ENCODE measurements at regions not wholly inside any gene's neighbourhood (a gene's known extent, or its start where the extent isn't known, plus 50 kb on each side); places are given as distances from the start of the nearest gene placed in this dataset.

DNA sequence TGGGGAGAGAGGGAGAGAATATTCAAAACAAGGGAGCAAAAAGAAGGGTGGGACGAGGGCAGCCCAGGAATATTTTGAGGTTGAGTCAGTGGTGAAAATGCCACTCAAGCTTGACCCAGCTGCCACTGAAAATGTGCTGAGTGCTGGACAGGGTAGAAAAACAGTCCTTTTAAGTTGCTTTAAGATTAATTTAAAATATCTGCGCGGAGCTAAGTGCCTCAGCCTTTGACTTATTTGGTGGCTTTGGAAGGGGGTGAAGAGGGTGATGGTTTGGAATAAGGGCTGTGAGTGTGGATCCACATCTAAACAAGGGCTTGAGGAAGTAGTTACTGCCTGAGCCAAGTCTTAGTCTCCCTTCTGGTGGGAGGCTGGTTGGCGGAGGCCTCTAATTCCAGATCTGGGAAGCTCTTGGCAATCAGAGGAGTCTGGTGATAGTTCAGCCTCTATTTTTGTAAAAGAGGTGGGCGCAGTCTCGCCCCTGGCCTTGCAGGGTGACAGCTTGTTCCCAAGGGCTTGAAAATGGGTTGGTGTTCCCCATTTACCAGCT is 280.8 kb upstream of the ROPN1 start:
- Histone ChIP-seq H3K9ac (ENCODE audit: low read length) (no peak overlapping the region), H3K9me3 (ENCODE audit: low read length) (no peaks in the 10 kb centered on the region)

DNA sequence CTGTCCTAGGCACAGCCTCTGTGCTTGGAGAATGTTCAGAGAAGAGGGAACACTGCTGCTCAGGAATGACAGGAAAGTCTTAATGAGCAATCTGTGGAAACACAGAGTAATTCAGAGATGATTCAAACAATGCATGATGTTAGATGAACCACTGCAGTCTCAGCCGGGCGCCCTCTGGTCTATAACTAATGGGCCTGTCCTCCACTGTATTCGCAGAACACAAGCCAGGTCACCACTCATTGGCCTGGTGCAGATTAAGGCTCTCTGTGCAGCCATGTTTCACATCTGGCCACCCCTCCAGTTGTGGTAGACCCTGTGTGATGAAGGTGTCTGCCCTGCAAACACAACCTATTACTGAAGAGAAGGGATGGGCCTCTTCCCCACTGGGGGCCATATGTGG is 281.7 kb upstream of the ROPN1 start:
- no peak overlapping the region for H3K4me3 ChIP-seq (ENCODE audit: low read depth in 1 of 2, low read length in 2 of 2)
- H3K4me1 ChIP-seq (ENCODE audit: insufficient read depth, low read length): peaks cover 27% of the 10 kb centered on the region
- H3K36me3 ChIP-seq (ENCODE audit: insufficient read depth, low read length): no peaks in the 10 kb centered on the region
- H3K9ac ChIP-seq (ENCODE audit: low read length): no peak overlapping the region
- no peaks in the 10 kb centered on the region for H3K27me3 ChIP-seq (ENCODE audit: control insufficient read depth in 1 of 2, insufficient read depth in 2 of 2, low read length in 2 of 2)
- H3K27ac ChIP-seq (ENCODE audit: low read depth, low read length): no peak overlapping the region
- no peaks in the 10 kb centered on the region for H3K9me3 ChIP-seq (ENCODE audit: low read length)

More for the DNA sequence above, 280.8 kb upstream of the ROPN1 start:
- H3K27me3 ChIP-seq (ENCODE audit: control insufficient read depth in 1 of 2, insufficient read depth in 2 of 2, low read length in 2 of 2): no peaks in the 10 kb centered on the region
- no peaks in the 10 kb centered on the region for H3K36me3 ChIP-seq (ENCODE audit: insufficient read depth, low read length)
- no peak overlapping the region for H3K4me3 ChIP-seq (ENCODE audit: low read depth in 1 of 2, low read length in 2 of 2)
- peaks cover 26% of the 10 kb centered on the region for H3K4me1 ChIP-seq (ENCODE audit: insufficient read depth, low read length)
- H3K27ac ChIP-seq (ENCODE audit: low read depth, low read length): no peak overlapping the region

DNA sequence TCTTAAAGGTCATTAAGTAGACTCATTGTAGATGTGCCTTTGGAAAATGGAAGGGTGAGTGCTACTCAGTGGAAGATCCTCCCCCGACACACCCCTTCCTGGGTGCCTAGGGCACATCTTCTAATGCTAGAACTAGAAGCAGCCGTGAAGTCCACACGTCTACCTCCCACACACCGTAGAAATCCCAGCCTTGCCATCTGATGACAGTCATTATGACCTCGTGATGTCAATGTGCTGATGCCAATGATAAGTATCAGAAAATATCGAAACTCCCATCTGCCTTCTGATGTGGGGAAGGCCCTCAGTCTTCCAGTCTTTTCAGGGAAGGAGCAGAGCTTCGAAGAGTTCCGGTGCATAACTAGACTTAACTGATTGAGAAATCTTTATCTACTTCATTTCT is 282.1 kb upstream of the ROPN1 start:
- Histone ChIP-seq H3K27me3 (ENCODE audit: control insufficient read depth in 1 of 2, insufficient read depth in 2 of 2, low read length in 2 of 2) (no peaks in the 10 kb centered on the region), H3K4me3 (ENCODE audit: low read depth in 1 of 2, low read length in 2 of 2) (no peak overlapping the region), H3K27ac (ENCODE audit: low read depth, low read length) (no peak overlapping the region), H3K9me3 (ENCODE audit: low read length) (no peaks in the 10 kb centered on the region), H3K9ac (ENCODE audit: low read length) (no peak overlapping the region), H3K4me1 (ENCODE audit: insufficient read depth, low read length) (peaks cover 27% of the 10 kb centered on the region), H3K36me3 (ENCODE audit: insufficient read depth, low read length) (no peaks in the 10 kb centered on the region)

DNA sequence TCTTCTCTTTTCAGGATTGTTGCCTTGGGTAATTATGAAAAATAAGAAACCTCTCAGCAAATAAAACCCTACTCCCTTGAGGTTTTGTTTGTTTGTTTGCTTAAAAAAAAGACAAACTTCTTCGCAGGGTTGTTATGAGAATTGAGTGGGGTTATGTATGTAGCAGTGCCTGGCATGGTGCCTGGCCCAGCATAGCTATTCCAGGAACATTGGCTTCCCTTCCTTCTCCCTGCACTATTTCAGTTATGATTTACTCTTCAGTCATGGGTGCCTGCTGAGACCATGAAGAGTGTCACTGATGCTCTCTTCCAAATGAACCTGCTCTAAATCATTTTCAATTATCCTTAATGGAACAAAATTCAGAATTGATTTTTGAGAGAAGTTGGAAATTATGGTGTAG is 283.5 kb upstream of the ROPN1 start:
- Histone ChIP-seq H3K36me3 (ENCODE audit: insufficient read depth, low read length) (no peaks in the 10 kb centered on the region), H3K9ac (ENCODE audit: low read length) (no peak overlapping the region), H3K9me3 (ENCODE audit: low read length) (no peaks in the 10 kb centered on the region), H3K27me3 (ENCODE audit: control insufficient read depth in 1 of 2, insufficient read depth in 2 of 2, low read length in 2 of 2) (no peaks in the 10 kb centered on the region), H3K4me3 (ENCODE audit: low read depth in 1 of 2, low read length in 2 of 2) (no peak overlapping the region), H3K4me1 (ENCODE audit: insufficient read depth, low read length) (peaks cover 27% of the 10 kb centered on the region), H3K27ac (ENCODE audit: low read depth, low read length) (no peak overlapping the region)

DNA sequence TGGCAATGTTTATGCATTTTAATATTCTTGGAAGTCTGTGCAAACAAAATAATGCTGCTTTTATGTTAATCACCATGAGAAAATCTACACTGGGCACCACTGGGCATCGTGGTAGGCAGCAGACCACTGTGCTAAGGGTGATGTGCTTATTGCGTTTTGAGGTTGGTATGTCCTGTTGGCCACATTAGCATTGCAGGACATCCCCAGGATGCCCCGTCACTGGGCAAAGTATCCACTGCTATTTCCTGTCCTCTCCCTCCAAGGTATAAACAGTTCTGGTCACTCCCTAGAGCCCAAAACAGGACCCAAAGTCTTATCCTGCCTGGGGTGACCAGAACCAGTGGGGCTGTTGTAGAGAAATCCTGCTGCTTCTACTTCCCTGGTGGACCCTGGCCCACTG is 284.2 kb upstream of the ROPN1 start:
- H3K27ac ChIP-seq (ENCODE audit: low read depth, low read length): no peak overlapping the region
- H3K4me3 ChIP-seq (ENCODE audit: low read depth in 1 of 2, low read length in 2 of 2): no peak overlapping the region
- H3K4me1 ChIP-seq (ENCODE audit: insufficient read depth, low read length): peaks cover 27% of the 10 kb centered on the region
- no peaks in the 10 kb centered on the region for H3K9me3 ChIP-seq (ENCODE audit: low read length)
- H3K27me3 ChIP-seq (ENCODE audit: control insufficient read depth in 1 of 2, insufficient read depth in 2 of 2, low read length in 2 of 2): no peaks in the 10 kb centered on the region
- H3K36me3 ChIP-seq (ENCODE audit: insufficient read depth, low read length): no peaks in the 10 kb centered on the region
- no peak overlapping the region for H3K9ac ChIP-seq (ENCODE audit: low read length)

DNA sequence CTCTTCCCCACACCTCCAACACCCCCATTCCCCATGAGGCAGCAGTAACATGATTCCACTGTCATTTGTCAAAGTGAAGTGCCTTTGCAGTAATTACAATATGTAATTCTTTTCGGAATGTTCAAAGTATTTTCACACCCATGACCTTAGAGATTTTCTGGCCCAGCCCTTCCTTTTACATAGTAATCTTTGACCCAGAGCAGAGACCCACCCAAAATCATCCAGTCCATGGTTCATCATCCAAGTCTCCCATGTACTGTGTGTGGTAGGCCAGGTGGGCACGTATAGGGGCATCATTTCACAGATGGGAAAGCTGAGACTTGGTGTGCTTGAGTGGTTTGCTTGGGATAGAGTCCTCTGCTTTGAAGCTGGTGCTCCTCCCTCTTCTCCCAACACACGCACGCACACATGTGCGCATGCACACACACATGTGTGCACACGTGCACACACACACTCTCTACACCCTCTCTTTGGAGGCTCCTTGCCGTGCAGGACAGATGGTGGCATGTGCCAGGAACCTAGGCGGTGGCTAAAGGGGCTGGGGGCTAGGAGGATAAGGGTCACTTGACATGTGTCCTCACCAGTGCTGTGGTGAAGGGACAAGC is 284.7 kb upstream of the ROPN1 start:
- Histone ChIP-seq H3K4me3 (ENCODE audit: low read depth in 1 of 2, low read length in 2 of 2) (no peak overlapping the region), H3K4me1 (ENCODE audit: insufficient read depth, low read length) (peaks cover 27% of the 10 kb centered on the region), H3K27ac (ENCODE audit: low read depth, low read length) (no peak overlapping the region), H3K36me3 (ENCODE audit: insufficient read depth, low read length) (no peaks in the 10 kb centered on the region), H3K9me3 (ENCODE audit: low read length) (no peaks in the 10 kb centered on the region), H3K9ac (ENCODE audit: low read length) (no peak overlapping the region), H3K27me3 (ENCODE audit: control insufficient read depth in 1 of 2, insufficient read depth in 2 of 2, low read length in 2 of 2) (no peaks in the 10 kb centered on the region)

DNA sequence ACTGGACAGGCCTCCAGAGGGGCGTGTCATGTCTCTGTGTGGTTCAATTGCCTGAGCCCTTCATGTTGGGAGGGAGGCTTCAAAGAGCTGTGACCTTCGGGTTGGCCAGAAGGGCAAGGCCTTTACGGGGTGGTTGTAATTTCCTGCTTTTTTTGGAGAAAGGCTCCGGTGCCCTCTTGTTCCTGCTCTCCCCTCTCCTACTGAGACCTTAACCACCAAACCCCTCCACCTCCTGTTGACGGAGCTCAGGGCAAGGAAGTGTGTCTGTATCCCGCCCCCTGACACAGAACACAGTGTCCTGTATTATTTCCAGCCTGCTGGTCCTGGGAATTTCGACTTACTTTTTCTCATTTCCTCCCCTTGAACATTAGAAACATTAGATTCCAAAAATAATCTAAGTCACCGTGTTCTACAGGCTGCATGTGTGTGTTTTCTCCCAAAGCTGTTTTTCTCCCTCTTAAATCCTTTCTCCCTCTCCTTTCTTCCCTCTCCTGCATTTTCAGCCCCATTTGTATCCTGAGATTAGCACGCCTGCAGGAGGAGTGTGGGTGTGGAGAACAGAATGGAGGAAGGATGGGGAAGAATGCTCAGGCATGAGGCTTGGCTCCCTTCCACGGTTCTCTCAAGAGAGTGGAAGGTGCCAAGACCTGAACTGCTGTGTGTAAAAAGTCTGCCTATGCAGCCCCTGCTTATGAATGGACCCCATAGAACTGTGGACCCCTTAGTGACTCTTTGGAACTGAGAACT is 285.4 kb upstream of the ROPN1 start:
- H3K27me3 ChIP-seq (ENCODE audit: control insufficient read depth in 1 of 2, insufficient read depth in 2 of 2, low read length in 2 of 2): no peaks in the 10 kb centered on the region
- H3K9me3 ChIP-seq (ENCODE audit: low read length): no peaks in the 10 kb centered on the region
- H3K27ac ChIP-seq (ENCODE audit: low read depth, low read length): no peak overlapping the region
- no peak overlapping the region for H3K4me3 ChIP-seq (ENCODE audit: low read depth in 1 of 2, low read length in 2 of 2)
- no peak overlapping the region for H3K9ac ChIP-seq (ENCODE audit: low read length)
- H3K36me3 ChIP-seq (ENCODE audit: insufficient read depth, low read length): no peaks in the 10 kb centered on the region
- peaks cover 27% of the 10 kb centered on the region for H3K4me1 ChIP-seq (ENCODE audit: insufficient read depth, low read length)

DNA sequence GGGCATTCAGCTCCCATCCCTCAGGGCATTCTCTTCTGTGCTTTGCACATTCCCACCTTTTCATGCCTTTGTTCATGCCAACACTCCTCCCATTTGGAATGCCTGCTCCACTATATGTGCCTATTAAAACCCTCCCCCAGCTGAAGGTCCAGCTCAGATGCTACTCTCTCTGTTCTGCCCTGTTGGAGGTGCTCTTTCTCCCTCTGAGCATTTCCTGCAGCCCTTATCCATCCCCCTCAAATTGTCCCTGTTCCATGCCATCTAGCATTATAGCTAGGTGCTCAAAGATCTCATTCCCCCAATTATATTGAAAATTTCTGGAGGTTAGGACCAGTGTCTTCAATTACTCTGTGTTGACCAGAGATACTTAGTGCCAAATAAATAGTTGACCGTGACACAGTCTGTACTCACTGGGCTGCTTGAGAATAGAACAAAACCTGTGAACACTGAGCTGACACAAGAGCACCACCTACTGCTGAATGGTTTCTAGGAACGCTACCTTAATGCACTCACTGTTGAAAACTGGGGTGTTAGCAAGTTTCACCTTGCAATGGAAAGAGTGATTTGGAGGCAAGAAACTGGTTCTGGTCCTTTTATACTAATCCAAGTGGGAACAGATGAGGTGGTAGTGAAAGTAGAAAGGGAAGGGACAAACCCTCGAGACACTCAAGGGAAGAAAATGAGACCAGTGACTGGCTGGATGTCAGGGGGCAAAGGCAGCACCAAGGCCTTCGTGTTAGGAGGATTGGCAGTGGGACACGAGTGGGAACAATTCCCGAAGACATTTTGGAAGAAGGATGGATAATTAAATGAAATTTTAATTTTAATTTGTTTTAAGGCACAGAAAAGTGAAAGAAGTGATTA is 289.8 kb upstream of the ROPN1 start:
- H3K9ac ChIP-seq (ENCODE audit: low read length): no peak overlapping the region
- H3K4me3 ChIP-seq (ENCODE audit: low read depth in 1 of 2, low read length in 2 of 2): no peak overlapping the region
- peaks cover 29% of the 10 kb centered on the region for H3K4me1 ChIP-seq (ENCODE audit: insufficient read depth, low read length)
- H3K27ac ChIP-seq (ENCODE audit: low read depth, low read length): no peak overlapping the region
- H3K36me3 ChIP-seq (ENCODE audit: insufficient read depth, low read length): no peaks in the 10 kb centered on the region
- H3K9me3 ChIP-seq (ENCODE audit: low read length): no peaks in the 10 kb centered on the region
- no peaks in the 10 kb centered on the region for H3K27me3 ChIP-seq (ENCODE audit: control insufficient read depth in 1 of 2, insufficient read depth in 2 of 2, low read length in 2 of 2)

DNA sequence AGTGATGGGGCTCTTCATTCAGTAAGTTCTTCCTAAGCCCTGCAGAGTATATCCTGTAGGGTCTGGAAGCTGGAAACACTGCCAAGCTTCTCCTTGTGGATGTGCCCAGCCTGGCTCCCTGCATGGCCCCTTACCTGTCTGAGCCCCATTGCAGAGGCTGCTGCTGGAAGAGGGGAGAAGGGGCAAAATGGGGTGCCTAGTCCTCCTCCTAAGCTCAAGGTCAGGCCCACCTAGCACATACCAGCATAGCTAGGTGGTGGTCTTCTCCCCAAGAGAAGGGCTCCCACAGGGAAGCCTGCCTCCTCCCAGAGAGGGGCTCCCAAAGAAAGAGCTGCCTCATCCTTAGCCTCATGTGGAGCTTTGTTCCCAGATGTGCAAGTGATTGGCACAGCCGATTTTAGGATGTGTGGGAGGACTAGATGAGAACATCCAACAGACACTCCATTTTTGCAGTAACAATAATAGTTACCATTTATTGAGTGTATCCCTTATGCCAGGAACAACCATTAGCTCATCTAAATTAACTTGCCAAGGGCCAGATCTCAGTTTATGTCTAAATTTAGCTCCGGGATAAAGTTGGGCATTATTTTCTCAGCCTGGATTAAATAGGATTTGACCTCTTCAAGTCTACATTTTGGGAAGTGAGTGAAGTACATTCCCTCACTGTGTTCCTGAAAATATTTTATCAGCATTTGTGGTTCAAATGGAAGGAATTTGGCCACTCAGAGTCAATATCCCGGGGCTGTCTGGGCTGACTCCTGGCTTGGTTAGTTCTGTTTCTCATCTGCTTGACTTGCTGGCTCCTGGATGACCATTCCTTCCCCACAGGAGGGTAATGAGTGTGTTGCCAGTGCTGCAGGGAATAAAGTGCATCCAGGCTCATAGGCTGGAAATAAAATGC is 291.1 kb upstream of the ROPN1 start:
- H3K9ac ChIP-seq (ENCODE audit: low read length): no peak overlapping the region
- peaks cover 18% of the 10 kb centered on the region for H3K4me1 ChIP-seq (ENCODE audit: insufficient read depth, low read length)
- no peak overlapping the region for H3K4me3 ChIP-seq (ENCODE audit: low read depth in 1 of 2, low read length in 2 of 2)
- no peaks in the 10 kb centered on the region for H3K9me3 ChIP-seq (ENCODE audit: low read length)
- H3K36me3 ChIP-seq (ENCODE audit: insufficient read depth, low read length): no peaks in the 10 kb centered on the region
- H3K27ac ChIP-seq (ENCODE audit: low read depth, low read length): peak overlapping the region; percentile 73
- no peaks in the 10 kb centered on the region for H3K27me3 ChIP-seq (ENCODE audit: control insufficient read depth in 1 of 2, insufficient read depth in 2 of 2, low read length in 2 of 2)

DNA sequence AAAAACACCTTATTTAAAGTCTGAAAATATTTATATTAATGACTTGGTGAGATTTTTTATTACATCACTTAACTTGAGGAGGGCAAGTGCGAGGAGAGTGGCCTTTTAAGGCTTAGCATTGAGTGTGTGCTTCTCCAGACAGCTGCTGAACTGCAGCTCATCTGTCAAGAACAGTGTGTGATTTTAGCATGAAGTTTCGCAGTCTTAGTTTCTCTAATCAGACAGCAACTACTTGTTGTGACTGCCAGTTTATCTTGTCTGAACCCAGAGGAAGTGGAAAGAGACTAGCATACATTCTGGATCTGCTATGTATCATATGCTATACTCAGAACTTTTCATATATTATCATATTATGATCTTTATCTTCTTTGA is 291.7 kb upstream of the ROPN1 start:
- no peaks in the 10 kb centered on the region for H3K27me3 ChIP-seq (ENCODE audit: control insufficient read depth in 1 of 2, insufficient read depth in 2 of 2, low read length in 2 of 2)
- peak overlapping the region in 1 of 2 donors; percentile 5 for H3K4me3 ChIP-seq (ENCODE audit: low read depth in 1 of 2, low read length in 2 of 2)
- no peaks in the 10 kb centered on the region for H3K9me3 ChIP-seq (ENCODE audit: low read length)
- H3K27ac ChIP-seq (ENCODE audit: low read depth, low read length): peak overlapping the region; percentile 52
- H3K9ac ChIP-seq (ENCODE audit: low read length): no peak overlapping the region
- H3K4me1 ChIP-seq (ENCODE audit: insufficient read depth, low read length): peaks cover 18% of the 10 kb centered on the region
- no peaks in the 10 kb centered on the region for H3K36me3 ChIP-seq (ENCODE audit: insufficient read depth, low read length)

All from muscle layer of colon (tissue), 2 donors.